ENCODE measurements at regions not wholly inside any gene's neighbourhood (a gene's known extent, or its start where the extent isn't known, plus 50 kb on each side); places are given as distances from the start of the nearest gene placed in this dataset.

DNA sequence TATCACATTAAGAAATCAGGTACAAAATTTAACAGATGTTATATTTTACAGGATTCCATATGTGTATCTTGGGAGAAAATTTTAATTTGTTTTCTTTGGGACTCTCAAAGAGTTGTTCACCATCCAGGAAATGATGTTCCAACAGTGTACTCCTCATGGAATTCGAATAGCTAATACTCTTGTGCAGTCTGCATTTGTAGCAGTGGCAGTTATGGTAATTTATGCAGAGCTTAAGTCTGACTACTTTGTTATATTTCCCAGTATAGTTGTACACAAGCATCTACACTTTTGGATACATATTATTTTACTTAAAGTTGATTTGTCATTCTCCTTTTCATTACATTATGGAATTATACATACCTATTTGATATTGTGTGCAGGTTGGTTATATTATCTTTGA, 436.7 kb upstream of the FBXO33 start:
- TF ChIP-seq ZNF274 (IDR thresholded peaks at IDR 0.05; ENCODE audit: low read depth, low read length) (no peak), YY1 (IDR thresholded peaks at IDR 0.05; ENCODE audit: insufficient read depth, insufficient read length) (no peak)
